GM19099 (cell line): ENCODE measurements at regions not wholly inside any gene's neighbourhood (a gene's known extent, or its start where the extent isn't known, plus 50 kb on each side); places are given as distances from the start of the nearest gene placed in this dataset.

Source experiments
- POLR2A ChIP-seq: IDR thresholded peaks from 3 replicates; pipeline ENCODE4 v1.6.1; 2011; ENCODE audit warnings: low read depth; ENCODE audit not compliant: insufficient read length; ENCODE audit errors: extremely low read depth

GRCh38 chr18:70450426-70451253, 161.8 kb downstream of the SOCS6 start:
- no peak for TF ChIP-seq POLR2A

GRCh38 chr18:70448588-70448987, 159.7 kb downstream of the SOCS6 start:
- no peak for TF ChIP-seq POLR2A

- TF ChIP-seq POLR2A = no peak
Measured at GRCh38 chr18:70446063-70446462, 157.2 kb downstream of the SOCS6 start.

- TF ChIP-seq POLR2A = no peak
Measured at GRCh38 chr18:70442933-70443332, 154.1 kb downstream of the SOCS6 start.

GRCh38 chr18:70432804-70433400, 144.1 kb downstream of the SOCS6 start:
- no peak for TF ChIP-seq POLR2A

GRCh38 chr18:70431203-70431624, 142.4 kb downstream of the SOCS6 start:
- no peak for TF ChIP-seq POLR2A

GRCh38 chr18:70430501-70431173, 141.8 kb downstream of the SOCS6 start:
- TF ChIP-seq POLR2A = no peak

GRCh38 chr18:70429847-70430500, 141.1 kb downstream of the SOCS6 start:
- no peak for TF ChIP-seq POLR2A

GRCh38 chr18:70428439-70428838, 139.6 kb downstream of the SOCS6 start:
- no peak for TF ChIP-seq POLR2A

- no peak for TF ChIP-seq POLR2A
Measured at GRCh38 chr18:70426818-70427217, 138.0 kb downstream of the SOCS6 start.

GRCh38 chr18:70425236-70425635, 136.4 kb downstream of the SOCS6 start:
- TF ChIP-seq POLR2A = no peak

- no peak for TF ChIP-seq POLR2A
Measured at GRCh38 chr18:70423988-70424387, 135.1 kb downstream of the SOCS6 start.

GRCh38 chr18:70423120-70423519, 134.3 kb downstream of the SOCS6 start:
- no peak for TF ChIP-seq POLR2A

GRCh38 chr18:70422391-70422965, 133.6 kb downstream of the SOCS6 start:
- no peak for TF ChIP-seq POLR2A
